Body of pancreas (tissue), 4 donors: ENCODE measurements at regions not wholly inside any gene's neighbourhood (a gene's known extent, or its start where the extent isn't known, plus 50 kb on each side); places are given as distances from the start of the nearest gene placed in this dataset.
A peak's percentile ranks its signal among the peaks of the same experiment; 100 is the strongest.

ENCODE experiments used
- ATAC-seq: fragments of 150-250 bp; one replicate; pipeline ENCODE4 v1.9.1; 2016
- DNase-seq, 4 donors: peaks; one replicate each; pipeline ENCODE4 v3.0.0-alpha.2; 2019
- H3K27ac ChIP-seq, 4 donors: fragments of 200-600 bp; sonication (generic); 1 replicate in 3 of 4; 2 replicates in 1 of 4; pipeline versions ENCODE4 v1.5.1 to v1.6.1; 2016 to 2019; ENCODE audit warnings: mild to moderate bottlenecking in 1 of 4, mixed read lengths in 1 of 4, moderate library complexity in 1 of 4
- H3K27me3 ChIP-seq, 2 donors: fragments of 200-600 bp; sonication (generic); one replicate each; pipeline ENCODE4 v1.6.0; 2016; ENCODE audit warnings: mild to moderate bottlenecking in 1 of 2
- H3K36me3 ChIP-seq, 2 donors: fragments of 200-600 bp; sonication (generic); replicated peaks in 1 of 2; 2 replicates each; pipeline ENCODE4 v1.5.1; 2016; ENCODE audit warnings: low read depth in 2 of 2; ENCODE audit not compliant: insufficient read depth in 1 of 2
- H3K4me1 ChIP-seq: fragments of 200-600 bp; sonication (generic); one replicate; pipeline ENCODE4 v1.6.0; 2016
- H3K4me3 ChIP-seq, 2 donors: fragments of 200-600 bp; sonication (generic); 1 replicate in 1 of 2; 2 replicates in 1 of 2; pipeline ENCODE4 v1.5.1; 2016 to 2019
- H3K9me3 ChIP-seq, 3 donors: fragments of 200-600 bp; sonication (generic); 1 replicate in 2 of 3; 2 replicates in 1 of 3; pipeline ENCODE4 v1.5.1; 2016
- POLR2A ChIP-seq, 3 donors: fragments of 450-650 bp; IDR thresholded peaks; one replicate each; pipeline ENCODE4 v1.6.1; 2016; ENCODE audit warnings: antibody characterized with exemption in 3 of 3, mild to moderate bottlenecking in 2 of 3
- WGBS, 2 donors: methylation state at CpG; one replicate each; pipeline ENCODE4 v1.1.5; 2017; 5-methylcytosine and 5-hydroxymethylcytosine counted together
- intact Hi-C: fragments of 100-400 bp; cut with DNase I; formaldehyde crosslinking; loops from one replicate; pipeline ENCODE4 v1.15.1; 2023
- TF ChIP-seq, protein P1 (sequence below), 7 experiments: fragments of 450-650 bp in 4 of 7; fragments of 200-600 bp in 3 of 7; sonication (generic) in 3 of 7; IDR thresholded peaks; one replicate each; pipeline ENCODE4 v1.5.1; 2016 to 2019; ENCODE audit warnings: antibody characterized with exemption in 7 of 7

- Histone ChIP-seq H3K9me3 (no peaks in the 10 kb centered on the region), H3K36me3 (no peaks in the 10 kb centered on the region), H3K27me3 (no peaks in the 10 kb centered on the region), H3K4me1 (peaks cover 25% of the 10 kb centered on the region), H3K4me3 (no peak overlapping the region), H3K27ac (peak overlapping the region in 3 of 4 donors; percentile 59 to 84 (median 81))
- TF ChIP-seq, protein P1, sequence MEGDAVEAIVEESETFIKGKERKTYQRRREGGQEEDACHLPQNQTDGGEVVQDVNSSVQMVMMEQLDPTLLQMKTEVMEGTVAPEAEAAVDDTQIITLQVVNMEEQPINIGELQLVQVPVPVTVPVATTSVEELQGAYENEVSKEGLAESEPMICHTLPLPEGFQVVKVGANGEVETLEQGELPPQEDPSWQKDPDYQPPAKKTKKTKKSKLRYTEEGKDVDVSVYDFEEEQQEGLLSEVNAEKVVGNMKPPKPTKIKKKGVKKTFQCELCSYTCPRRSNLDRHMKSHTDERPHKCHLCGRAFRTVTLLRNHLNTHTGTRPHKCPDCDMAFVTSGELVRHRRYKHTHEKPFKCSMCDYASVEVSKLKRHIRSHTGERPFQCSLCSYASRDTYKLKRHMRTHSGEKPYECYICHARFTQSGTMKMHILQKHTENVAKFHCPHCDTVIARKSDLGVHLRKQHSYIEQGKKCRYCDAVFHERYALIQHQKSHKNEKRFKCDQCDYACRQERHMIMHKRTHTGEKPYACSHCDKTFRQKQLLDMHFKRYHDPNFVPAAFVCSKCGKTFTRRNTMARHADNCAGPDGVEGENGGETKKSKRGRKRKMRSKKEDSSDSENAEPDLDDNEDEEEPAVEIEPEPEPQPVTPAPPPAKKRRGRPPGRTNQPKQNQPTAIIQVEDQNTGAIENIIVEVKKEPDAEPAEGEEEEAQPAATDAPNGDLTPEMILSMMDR (IDR thresholded peaks at IDR 0.05), result no peak
- TF ChIP-seq POLR2A (IDR thresholded peaks at IDR 0.05), result no peak
- no peak for ATAC-seq
- intact Hi-C loops, result no loop called here
- no peak for DNase-seq
Observed at GRCh38 chr4:169342906-169343564, 72.3 kb upstream of the SH3RF1 start.

DNA sequence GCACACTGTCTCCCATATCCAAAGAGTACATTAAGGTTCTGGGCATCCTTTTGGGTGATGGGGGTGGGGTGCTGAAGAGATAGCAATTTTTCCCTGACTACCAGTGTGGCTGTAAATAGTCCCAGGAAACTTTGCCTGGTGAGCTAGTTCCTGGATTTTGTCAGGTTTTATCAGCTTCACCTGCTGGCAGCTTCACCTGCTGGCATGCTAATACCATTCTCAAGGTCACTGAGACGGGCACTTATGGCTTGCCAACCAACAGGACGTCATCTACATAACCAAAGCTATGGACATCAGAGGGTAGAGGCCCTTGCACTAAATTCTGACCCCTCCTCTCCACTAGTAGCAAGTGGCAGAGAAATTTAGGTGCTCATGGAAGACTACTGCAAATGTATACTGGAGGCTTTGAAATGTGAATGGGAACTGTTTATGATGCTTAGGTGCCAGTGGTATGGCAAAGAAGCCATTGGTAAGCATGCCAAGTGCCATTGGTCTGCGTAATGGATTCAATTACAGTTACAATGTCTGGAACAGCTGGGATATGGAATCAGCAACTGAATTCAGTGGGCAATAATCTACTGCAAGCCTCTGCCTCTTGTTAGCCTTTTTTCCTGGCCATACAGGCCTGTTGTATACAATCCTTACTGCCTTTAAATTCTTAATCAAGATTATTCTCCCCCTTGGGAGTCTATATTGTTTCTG, 71.6 kb upstream of the SH3RF1 start:
- TF ChIP-seq, protein P1 (IDR thresholded peaks at IDR 0.05), result peak in 3 of 7 experiments; percentile 13 to 22 (median 21)
- TF ChIP-seq POLR2A (IDR thresholded peaks at IDR 0.05), result no peak
- peak; percentile 73 to 93 (median 84) for DNase-seq
- intact Hi-C loops, result no loop called here
- no peaks in the 10 kb centered on the region for H3K36me3 ChIP-seq
- peaks cover 25% of the 10 kb centered on the region for H3K4me1 ChIP-seq
- WGBS, 2 donors, result 29 to 46% methylated on average over 3 of the region's 3 CpGs
- no peak overlapping the region for H3K4me3 ChIP-seq
- H3K27me3 ChIP-seq, result no peaks in the 10 kb centered on the region
- no peaks in the 10 kb centered on the region for H3K9me3 ChIP-seq
- peak; percentile 95 for ATAC-seq
- H3K27ac ChIP-seq, result peak overlapping the region; percentile 59 to 84 (median 73)

DNA sequence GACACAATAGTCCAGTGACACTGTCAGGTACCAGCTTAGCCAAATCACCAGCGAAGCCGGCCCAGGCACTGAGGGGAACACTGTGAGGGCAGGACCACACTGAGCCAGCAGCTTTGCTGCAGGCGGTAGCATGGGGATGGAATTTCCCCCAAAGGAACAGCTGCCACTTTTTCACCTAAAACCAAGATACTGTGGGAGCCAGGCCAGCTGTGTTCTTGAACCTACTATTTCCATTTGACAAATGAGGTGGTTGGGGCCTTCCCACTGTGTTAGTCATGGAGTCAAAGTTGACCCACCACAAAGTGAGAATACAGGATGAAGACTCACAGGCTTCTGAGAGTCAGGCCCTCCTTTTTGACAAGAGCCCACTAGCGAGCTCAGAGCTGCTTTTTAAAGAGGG, 70.7 kb upstream of the SH3RF1 start:
- H3K27me3 ChIP-seq, result no peaks in the 10 kb centered on the region
- no peak for TF ChIP-seq POLR2A (IDR thresholded peaks at IDR 0.05)
- TF ChIP-seq, protein P1 (IDR thresholded peaks at IDR 0.05), result no peak
- DNase-seq, result peak; percentile 55 to 88 (median 77)
- H3K27ac ChIP-seq, result peak overlapping the region; percentile 59 to 84 (median 73)
- H3K4me3 ChIP-seq, result no peak overlapping the region
- WGBS, 2 donors, result 45 to 48% methylated on average over 3 to 4 of the region's 4 CpGs
- peaks cover 25% of the 10 kb centered on the region for H3K4me1 ChIP-seq
- no peaks in the 10 kb centered on the region for H3K9me3 ChIP-seq
- peak; percentile 41 for ATAC-seq
- intact Hi-C loops, result no loop called here
- H3K36me3 ChIP-seq, result no peaks in the 10 kb centered on the region

- no peaks in the 10 kb centered on the region for H3K36me3 ChIP-seq
- intact Hi-C loops, result no loop called here
- H3K4me1 ChIP-seq, result peaks cover 25% of the 10 kb centered on the region
- 73 to 84% methylated on average over 3 of the region's 3 CpGs for WGBS, 2 donors
- no peak for TF ChIP-seq POLR2A (IDR thresholded peaks at IDR 0.05)
- TF ChIP-seq, protein P1 (IDR thresholded peaks at IDR 0.05), result no peak
- H3K9me3 ChIP-seq, result no peaks in the 10 kb centered on the region
- H3K4me3 ChIP-seq, result no peak overlapping the region
- peak overlapping the region in 3 of 4 donors; percentile 59 to 84 (median 81) for H3K27ac ChIP-seq
- DNase-seq, result no peak
- no peaks in the 10 kb centered on the region for H3K27me3 ChIP-seq
- ATAC-seq, result no peak
Observed at GRCh38 chr4:169340834-169341233, 70.1 kb upstream of the SH3RF1 start.
